Suppressor macrophage treated with lipopolysaccharide for 1 hour (primary cell): ENCODE measurements at regions not wholly inside any gene's neighbourhood (a gene's known extent, or its start where the extent isn't known, plus 50 kb on each side); places are given as distances from the start of the nearest gene placed in this dataset.

Experiments used
- DNase-seq, 3 donors: peaks; one replicate each; pipeline ENCODE4 v3.0.0-alpha.2; 2020 to 2022

- no peak for DNase-seq
Observed at GRCh38 chr5:145345511-145346287, 489.4 kb downstream of the PRELID2 start.

- no peak for DNase-seq
Observed at GRCh38 chr5:145341842-145342241, 493.3 kb downstream of the PRELID2 start.

DNA sequence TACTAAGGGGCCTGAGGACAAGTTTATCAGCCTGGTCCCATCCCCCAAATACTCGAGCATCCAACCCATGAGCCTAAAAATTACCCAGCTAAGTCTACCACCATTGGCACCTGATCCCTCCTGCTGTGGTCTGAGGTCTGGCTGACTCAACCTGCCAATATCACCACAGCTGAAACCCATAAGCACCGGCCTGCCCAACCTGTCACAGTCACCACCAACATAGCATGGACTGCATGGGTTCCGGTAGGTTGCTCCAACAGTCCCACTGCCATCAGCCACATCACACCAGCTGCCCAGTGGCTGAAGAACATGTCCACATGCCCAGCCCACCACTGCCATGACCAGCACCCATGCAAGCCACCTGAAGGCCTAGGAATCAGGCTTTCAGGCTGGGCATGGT lies 495.0 kb downstream of the PRELID2 start:
- no peak for DNase-seq

DNA sequence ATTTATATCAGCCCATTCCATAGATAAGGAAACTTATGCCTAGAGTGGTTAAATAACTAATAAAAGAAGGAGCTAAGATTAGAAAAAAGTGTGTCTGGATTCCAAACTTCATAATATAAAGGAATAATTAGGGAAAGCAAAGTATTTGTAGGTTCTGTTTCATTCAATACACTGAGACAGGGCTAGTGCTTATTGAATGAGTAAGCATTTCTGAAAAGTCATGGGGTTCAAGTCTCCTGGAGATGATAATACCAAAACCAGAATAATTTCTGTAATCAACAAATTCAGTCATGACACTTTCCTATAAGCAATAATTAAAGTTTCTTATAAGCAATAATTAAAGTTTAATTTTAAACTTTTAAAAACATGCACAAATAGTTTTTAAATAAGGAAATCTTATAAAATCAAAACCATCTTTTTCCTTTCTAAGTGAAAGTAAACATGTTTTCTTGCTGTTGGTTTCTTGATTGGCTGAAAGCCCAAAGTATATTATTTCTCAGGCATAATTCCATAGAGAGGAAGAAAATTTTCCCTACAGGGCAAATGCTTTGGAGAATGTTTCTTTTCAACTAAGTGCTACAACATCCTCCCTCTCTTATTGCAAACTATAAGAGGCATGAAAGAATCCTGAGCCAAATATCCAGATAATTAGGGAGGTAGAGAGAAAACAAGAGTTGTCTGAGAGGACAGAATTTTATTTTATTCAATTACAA lies 510.2 kb downstream of the PRELID2 start:
- no peak for DNase-seq

GRCh38 chr5:145324101-145324500 lies 511.0 kb downstream of the PRELID2 start:
- DNase-seq = no peak

GRCh38 chr5:145316282-145316681 lies 518.9 kb downstream of the PRELID2 start:
- DNase-seq = no peak

GRCh38 chr5:145307866-145308382 lies 527.2 kb downstream of the PRELID2 start:
- no peak for DNase-seq

DNA sequence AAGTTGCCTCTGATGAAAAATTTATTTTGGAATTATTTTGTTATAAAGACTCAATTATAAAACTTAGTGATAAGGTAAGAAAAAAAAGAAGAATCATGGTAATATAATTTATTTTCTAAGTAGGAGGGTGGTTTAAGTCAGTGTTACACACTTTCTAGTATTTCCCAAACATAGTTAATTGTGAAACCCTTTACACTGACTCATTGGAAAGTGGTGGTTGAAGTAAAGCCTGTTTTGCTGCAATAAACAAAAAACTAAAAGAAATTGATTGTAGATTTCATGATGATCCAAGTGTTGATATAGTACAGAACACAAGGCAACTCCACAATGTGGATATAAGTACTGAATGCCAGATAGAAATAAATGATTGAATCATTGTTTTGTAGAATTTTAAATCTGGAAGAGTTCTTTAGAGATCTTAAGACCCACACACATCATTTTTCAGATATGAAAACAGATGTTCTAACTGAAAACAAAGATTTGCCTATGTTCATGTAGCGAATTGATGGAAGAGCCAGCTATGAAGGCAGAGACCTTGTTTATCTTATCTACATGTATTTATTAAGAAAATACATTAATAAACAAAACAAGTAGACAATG lies 539.8 kb downstream of the PRELID2 start:
- no peak for DNase-seq

- no peak for DNase-seq
Observed at GRCh38 chr5:145294331-145294730, 540.8 kb downstream of the PRELID2 start.

DNA sequence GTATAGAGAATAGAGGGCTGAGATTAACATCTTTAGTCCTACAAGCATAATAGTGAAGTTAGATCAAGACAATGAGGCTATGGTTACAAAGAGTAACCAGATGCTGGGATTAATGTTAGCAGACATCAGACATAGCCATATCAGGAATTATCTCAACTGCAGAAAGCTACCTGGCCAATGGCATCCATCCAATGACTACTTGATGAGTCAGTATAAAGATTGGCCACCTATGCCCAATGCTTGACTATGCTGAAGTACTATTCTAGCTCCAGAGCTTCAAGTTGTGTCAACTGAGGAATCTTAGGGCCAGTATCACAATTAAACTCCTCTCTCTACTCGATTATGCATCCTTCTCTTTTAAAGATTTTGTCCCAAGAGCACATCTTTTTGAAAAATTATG lies 541.4 kb downstream of the PRELID2 start:
- no peak for DNase-seq

GRCh38 chr5:145292278-145292677 lies 542.9 kb downstream of the PRELID2 start:
- no peak for DNase-seq

DNA sequence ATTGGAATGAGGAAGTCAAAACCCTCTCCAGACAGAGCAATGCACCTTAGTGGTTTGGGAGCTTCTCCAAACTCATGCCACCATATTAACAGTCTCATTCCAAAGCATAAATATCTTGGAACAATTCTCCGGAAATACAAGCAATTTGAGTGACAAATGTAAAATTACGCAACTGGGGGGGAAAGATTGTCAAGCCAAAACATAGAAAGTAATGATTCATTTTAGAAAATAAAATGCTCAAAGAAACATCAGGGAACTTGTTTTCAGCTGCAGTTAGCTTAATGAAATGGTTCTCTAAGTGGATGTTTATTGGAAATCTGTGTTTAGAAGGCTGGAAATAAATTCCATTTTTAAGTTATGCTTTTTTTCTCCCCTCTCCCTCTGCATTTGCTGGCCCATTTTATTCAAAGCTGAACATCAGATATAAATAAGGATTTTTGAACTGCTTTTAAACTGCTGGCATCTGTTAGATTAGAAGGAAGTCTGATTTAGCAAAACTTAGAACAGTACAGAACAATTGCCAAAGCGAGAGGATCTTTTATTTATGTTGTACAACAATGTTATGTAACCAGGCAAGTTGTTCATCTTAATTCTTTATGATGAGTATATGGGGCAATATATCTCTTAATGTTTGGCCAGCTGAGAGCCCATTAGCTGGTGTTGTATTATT lies 551.9 kb downstream of the PRELID2 start:
- DNase-seq = no peak

DNA sequence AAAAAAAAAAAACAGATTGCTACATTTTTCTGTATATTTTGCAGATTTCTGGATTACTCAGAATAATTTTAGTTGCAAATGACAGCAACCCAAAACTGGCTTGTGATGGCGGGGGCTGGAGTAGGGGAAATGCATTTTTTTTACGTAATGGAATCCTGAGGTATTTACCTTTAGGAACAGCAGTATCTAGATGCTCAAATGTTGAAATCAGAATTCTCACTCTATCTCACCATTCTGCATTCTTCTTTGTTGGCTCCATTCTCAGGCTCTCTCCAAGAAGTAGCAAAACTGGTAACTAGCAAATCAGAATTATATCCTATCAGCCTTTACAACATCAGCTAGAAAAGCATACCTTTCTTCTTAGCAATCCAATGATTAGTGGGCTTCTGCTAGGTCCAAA lies 554.3 kb downstream of the PRELID2 start:
- no peak for DNase-seq

GRCh38 chr5:145280214-145280613 lies 554.9 kb downstream of the PRELID2 start:
- DNase-seq = no peak

DNA sequence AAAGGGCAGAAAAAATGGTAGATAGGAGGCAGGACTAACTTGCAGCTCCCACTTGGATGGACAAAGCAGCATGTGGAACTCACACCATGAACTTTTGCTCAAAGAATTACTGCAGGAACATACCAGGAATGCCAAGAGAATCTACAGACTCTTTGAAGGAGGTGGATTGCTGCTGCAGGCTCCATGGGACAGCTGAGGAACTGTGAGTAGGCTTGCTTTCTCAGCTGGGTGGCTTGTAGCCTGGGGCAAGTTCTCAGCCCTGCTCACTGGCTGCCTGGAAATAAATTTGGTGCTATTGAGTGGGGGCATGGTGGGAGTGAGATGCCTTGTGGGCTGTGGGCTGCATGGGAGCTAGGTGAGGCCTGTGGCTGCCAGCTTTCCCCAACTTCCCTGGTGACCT lies 574.5 kb downstream of the PRELID2 start:
- no peak for DNase-seq

- DNase-seq = no peak
Observed at GRCh38 chr5:145247745-145248040, 587.4 kb downstream of the PRELID2 start.

DNA sequence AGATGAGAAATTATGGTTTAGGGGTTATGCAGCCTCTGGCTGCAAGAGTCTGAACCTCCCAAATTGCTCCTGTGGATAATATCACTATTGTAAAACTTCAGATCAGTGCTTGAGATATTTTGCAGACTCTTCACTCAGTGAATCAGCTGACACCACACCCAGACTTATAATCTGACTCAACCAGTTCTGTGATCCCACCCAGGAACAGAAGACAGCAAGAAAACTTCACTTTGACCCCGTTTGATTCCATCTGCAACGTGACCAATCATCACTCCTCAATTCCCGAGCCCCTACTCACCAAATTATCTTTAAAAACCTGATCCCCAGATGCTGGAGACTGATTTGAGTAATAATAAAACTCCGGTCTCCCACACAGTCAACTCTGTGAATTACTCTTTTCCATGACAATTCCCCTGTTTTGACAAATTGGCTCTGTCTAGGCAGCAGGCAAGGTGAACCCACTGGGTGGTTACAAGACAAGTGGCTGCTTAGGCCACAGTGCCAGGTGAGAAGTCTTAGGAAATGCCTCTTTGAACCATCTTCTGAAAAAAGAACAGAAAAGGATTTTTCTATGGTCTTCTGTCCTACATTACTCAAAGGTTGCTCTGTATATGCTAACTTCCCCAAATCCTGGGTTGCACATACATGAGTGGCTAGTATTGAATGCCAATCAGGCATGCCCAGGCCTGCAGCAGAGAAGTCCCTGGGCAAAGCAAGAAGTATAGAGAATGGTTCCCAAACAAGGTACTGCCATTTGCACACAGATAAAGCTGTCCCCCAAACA lies 588.0 kb downstream of the PRELID2 start:
- no peak for DNase-seq

GRCh38 chr5:145246379-145246778 lies 588.8 kb downstream of the PRELID2 start:
- no peak for DNase-seq

DNA sequence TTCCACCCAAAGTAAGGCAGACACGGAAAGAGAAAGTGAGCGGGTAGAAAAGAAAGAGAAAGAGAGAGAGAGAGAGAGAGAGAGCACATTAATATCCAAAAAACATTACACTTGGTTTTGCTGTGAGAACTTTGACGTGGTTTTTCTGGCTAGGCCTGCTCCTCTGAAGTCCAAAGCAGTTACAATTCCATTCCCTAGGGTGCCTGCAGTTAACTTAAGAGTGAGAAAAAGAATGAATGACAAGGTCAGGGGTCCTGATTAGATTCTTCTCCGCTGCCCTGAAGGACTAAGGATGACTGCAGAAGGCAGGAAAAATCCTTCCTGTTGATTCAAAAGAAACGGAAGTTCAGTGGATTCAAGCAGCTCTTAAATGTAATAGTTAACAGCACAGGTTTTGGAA lies 589.8 kb downstream of the PRELID2 start:
- DNase-seq = no peak

GRCh38 chr5:145244788-145245187 lies 590.4 kb downstream of the PRELID2 start:
- no peak for DNase-seq

- DNase-seq = no peak
Observed at GRCh38 chr5:145244251-145244650, 590.9 kb downstream of the PRELID2 start.

- no peak for DNase-seq
Observed at GRCh38 chr5:145243016-145243415, 592.1 kb downstream of the PRELID2 start.

DNA sequence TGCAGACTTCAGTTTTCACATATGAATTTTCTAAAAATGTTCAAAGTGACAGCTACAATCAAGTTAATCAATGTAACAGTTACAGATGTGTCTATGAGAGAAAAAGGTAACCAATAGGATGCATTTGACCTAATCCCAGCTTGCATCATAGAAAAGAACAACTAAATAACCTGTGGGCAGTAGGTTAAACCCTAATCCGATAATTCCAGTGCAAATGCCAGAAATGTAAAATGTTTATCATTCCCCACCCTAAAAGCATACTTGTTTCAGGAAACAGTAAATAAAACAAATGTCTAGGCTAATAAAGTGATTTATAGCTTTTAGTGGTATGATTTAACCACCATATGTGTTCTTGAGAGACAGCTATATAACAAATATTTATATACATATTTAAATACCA lies 592.6 kb downstream of the PRELID2 start:
- no peak for DNase-seq
